ENCODE measurements at regions not wholly inside any gene's neighbourhood (a gene's known extent, or its start where the extent isn't known, plus 50 kb on each side); places are given as distances from the start of the nearest gene placed in this dataset.

- H3K4me3 ChIP-seq (ENCODE audit: low read depth, low read length), result no peak overlapping the region
- no peak for TF ChIP-seq CTCF (IDR thresholded peaks at IDR 0.05; ENCODE audit: borderline replicate concordance, insufficient read depth, low read depth, low read length)
These were observed 148.0 kb upstream of the MBNL1 start for GRCh38 chr3:152120601-152121269.

- H3K4me3 ChIP-seq (ENCODE audit: low read depth, low read length), result no peak overlapping the region
- no peak for TF ChIP-seq CTCF (IDR thresholded peaks at IDR 0.05; ENCODE audit: borderline replicate concordance, insufficient read depth, low read depth, low read length)
These were observed 147.5 kb upstream of the MBNL1 start for GRCh38 chr3:152121270-152121636.

- H3K4me3 ChIP-seq (ENCODE audit: low read depth, low read length), result no peak overlapping the region
- TF ChIP-seq CTCF (IDR thresholded peaks at IDR 0.05; ENCODE audit: borderline replicate concordance, insufficient read depth, low read depth, low read length), result no peak
These were observed 145.9 kb upstream of the MBNL1 start for GRCh38 chr3:152122851-152123250.

- TF ChIP-seq CTCF (IDR thresholded peaks at IDR 0.05; ENCODE audit: borderline replicate concordance, insufficient read depth, low read depth, low read length), result no peak
- no peak overlapping the region for H3K4me3 ChIP-seq (ENCODE audit: low read depth, low read length)
These were observed 145.3 kb upstream of the MBNL1 start for GRCh38 chr3:152123457-152123856.

GRCh38 chr3:152126260-152126659 is 142.5 kb upstream of the MBNL1 start:
- TF ChIP-seq CTCF (IDR thresholded peaks at IDR 0.05; ENCODE audit: borderline replicate concordance, insufficient read depth, low read depth, low read length), result no peak

GRCh38 chr3:152127058-152127457 is 141.7 kb upstream of the MBNL1 start:
- no peak for TF ChIP-seq CTCF (IDR thresholded peaks at IDR 0.05; ENCODE audit: borderline replicate concordance, insufficient read depth, low read depth, low read length)
- H3K4me3 ChIP-seq (ENCODE audit: low read depth, low read length), result no peak overlapping the region

More at GRCh38 chr3:152126260-152126659, 142.5 kb upstream of the MBNL1 start:
- H3K4me3 ChIP-seq (ENCODE audit: low read depth, low read length), result no peak overlapping the region

- no peak overlapping the region for H3K4me3 ChIP-seq (ENCODE audit: low read depth, low read length)
- TF ChIP-seq CTCF (IDR thresholded peaks at IDR 0.05; ENCODE audit: borderline replicate concordance, insufficient read depth, low read depth, low read length), result no peak
These were observed 140.4 kb upstream of the MBNL1 start for GRCh38 chr3:152128356-152128755.
